ENCODE measurements at regions not wholly inside any gene's neighbourhood (a gene's known extent, or its start where the extent isn't known, plus 50 kb on each side); places are given as distances from the start of the nearest gene placed in this dataset.
"Not testable (repeated sequence)": the region's sequence is repeated elsewhere in the genome, so short reads cannot be mapped to it uniquely, and the experiment has no call there.

- Mint-ChIP-seq H3K36me3 (ENCODE audit: low read depth) (no peaks in the 10 kb centered on the region), H3K4me3 (no peak overlapping the region), H3K4me1 (no peaks in the 10 kb centered on the region), H3K27me3 (no peaks in the 10 kb centered on the region), H3K9me3 (peaks cover 2% of the 10 kb centered on the region), H3K27ac (no peak overlapping the region)
- DNase-seq: no peak
- CTCF ChIA-PET: no interaction called here
- POLR2A ChIA-PET: no interaction called here
Measured at GRCh38 chr6:103838457-103838856, 1021.3 kb downstream of the HACE1 start.

DNA sequence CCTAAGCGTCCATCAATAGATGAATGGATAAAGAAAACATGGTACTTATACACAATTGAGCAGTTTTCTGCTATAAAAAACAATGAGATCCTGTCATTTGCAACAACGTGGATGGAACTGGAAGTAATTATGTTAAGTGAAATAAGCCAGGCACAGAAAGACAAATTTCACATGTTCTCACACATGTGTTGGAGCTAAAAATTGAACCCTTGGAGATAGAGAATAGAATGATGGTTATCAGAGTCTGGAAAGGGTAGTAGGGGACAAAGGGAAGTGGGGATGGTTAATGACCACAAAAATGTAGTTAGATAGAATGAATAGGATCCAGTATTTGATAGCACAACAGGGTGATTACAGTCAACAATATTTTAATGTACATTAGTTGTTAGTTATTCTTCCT, 1033.5 kb downstream of the HACE1 start:
- Mint-ChIP-seq H3K4me1 (no peaks in the 10 kb centered on the region), H3K9me3 (no peaks in the 10 kb centered on the region), H3K36me3 (ENCODE audit: low read depth) (no peaks in the 10 kb centered on the region), H3K27ac (no peak overlapping the region), H3K27me3 (no peaks in the 10 kb centered on the region), H3K4me3 (no peak overlapping the region)
- POLR2A ChIA-PET: no interaction called here
- CTCF ChIA-PET: no interaction called here
- DNase-seq: no peak

DNA sequence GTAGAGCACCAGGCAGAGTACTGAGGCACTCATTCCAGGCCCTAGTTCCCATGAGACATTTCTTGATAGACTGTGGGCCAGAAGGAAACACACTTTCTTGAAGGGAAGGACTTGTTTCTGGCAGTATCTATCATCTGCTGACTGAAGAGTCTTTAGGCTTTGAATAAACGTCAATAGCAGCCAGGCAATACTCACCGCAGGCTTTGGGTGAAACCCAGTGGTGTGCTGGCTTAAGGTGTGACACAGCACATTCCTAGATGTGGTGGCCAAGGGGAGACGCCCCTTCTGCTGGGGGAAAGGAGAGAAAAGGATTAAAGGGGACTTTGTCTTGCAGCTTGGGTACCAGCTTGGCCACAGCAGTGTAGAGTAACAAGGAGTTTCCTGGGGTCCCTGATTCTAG, 1039.6 kb downstream of the HACE1 start:
- Mint-ChIP-seq H3K27me3 (no peaks in the 10 kb centered on the region), H3K9me3 (no peaks in the 10 kb centered on the region), H3K27ac (no peak overlapping the region), H3K36me3 (ENCODE audit: low read depth) (no peaks in the 10 kb centered on the region), H3K4me3 (no peak overlapping the region), H3K4me1 (no peaks in the 10 kb centered on the region)
- CTCF ChIA-PET: no interaction called here
- POLR2A ChIA-PET: no interaction called here
- no peak for DNase-seq

GRCh38 chr6:103819509-103819908, 1040.2 kb downstream of the HACE1 start:
- Mint-ChIP-seq H3K36me3 (ENCODE audit: low read depth) (no peaks in the 10 kb centered on the region), H3K9me3 (no peaks in the 10 kb centered on the region), H3K27me3 (no peaks in the 10 kb centered on the region), H3K4me3 (no peak overlapping the region), H3K27ac (no peak overlapping the region), H3K4me1 (no peaks in the 10 kb centered on the region)
- ChIA-PET CTCF (no interaction called here), POLR2A (no interaction called here)
- no peak for DNase-seq

GRCh38 chr6:103812970-103813369, 1046.7 kb downstream of the HACE1 start:
- POLR2A ChIA-PET: no interaction called here
- CTCF ChIA-PET: no interaction called here
- peaks cover 2% of the 10 kb centered on the region for H3K9me3 Mint-ChIP-seq
- no peaks in the 10 kb centered on the region for H3K4me1 Mint-ChIP-seq
- no peak for DNase-seq
- no peaks in the 10 kb centered on the region for H3K27me3 Mint-ChIP-seq
- no peak overlapping the region for H3K27ac Mint-ChIP-seq
- no peak overlapping the region for H3K4me3 Mint-ChIP-seq
- H3K36me3 Mint-ChIP-seq (ENCODE audit: low read depth): no peaks in the 10 kb centered on the region

DNA sequence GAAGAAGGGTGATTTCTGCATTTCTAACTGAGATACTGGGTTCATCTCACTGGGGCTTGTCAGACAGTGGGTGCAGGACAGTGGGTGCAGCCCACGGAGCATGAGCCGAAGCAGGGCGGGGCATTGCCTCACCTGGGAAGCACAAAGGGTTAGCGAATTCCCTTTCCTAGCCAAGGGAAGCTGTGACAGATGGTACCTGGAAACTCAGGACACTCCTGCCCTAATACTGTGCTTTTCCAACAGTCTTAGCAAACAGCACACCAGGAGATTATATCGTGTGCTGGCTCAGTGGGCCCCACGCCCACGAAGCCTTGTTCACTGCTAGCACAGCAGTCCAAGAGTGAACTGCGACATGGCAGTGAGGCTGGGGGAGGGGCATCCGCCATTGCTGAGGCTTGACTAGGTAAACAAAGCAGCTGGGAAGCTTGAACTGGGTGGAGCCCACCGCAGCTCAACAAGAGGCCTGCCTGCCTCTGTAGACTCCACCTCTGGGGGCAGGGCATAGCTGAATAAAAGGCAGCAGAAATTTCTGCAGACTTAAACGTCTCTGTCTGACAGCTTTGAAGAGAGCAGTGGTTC, 1057.7 kb downstream of the HACE1 start:
- H3K4me1 Mint-ChIP-seq; H3K27me3 Mint-ChIP-seq; H3K27ac Mint-ChIP-seq; H3K4me3 Mint-ChIP-seq; POLR2A ChIA-PET; H3K36me3 Mint-ChIP-seq (ENCODE audit: low read depth); CTCF ChIA-PET; H3K9me3 Mint-ChIP-seq; DNase-seq: not testable (repeated sequence)

DNA sequence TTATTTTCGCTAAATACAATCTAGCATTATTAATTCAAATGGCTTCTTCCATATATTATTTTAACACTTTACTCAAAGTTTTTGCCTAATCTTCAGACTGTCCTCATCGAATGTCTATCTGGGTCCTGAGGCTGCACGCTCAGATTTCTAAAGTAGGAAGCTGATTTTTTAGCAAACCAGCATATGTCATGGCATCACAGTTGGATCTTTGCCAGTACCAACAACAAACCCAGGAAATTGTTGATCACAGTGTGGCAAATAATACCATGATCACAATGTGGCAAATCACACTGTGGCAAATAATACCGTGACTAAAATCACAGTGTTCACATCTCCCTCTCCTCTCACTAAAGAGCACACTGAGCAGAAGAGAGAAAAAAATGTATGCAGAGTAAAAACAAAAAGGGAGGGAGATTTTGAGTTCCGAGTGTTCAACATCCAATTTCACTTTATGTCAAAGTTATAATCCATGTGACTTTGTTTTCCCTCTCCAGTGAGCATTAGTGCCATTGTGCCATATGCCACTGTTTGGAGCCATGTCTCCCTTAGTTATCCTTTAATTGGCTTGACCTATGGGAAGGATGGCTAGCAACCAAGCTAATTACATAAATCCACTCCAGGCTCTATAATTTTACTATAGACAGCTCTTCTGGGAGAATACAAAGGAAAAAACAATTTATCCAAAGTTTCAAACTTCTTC, 1059.6 kb downstream of the HACE1 start:
- H3K9me3 Mint-ChIP-seq: peaks cover 2% of the 10 kb centered on the region
- no peaks in the 10 kb centered on the region for H3K27me3 Mint-ChIP-seq
- ChIA-PET POLR2A (no interaction called here), CTCF (no interaction called here)
- H3K4me1 Mint-ChIP-seq: no peaks in the 10 kb centered on the region
- H3K36me3 Mint-ChIP-seq (ENCODE audit: low read depth): no peaks in the 10 kb centered on the region
- no peak for DNase-seq
- no peak overlapping the region for H3K4me3 Mint-ChIP-seq
- no peak overlapping the region for H3K27ac Mint-ChIP-seq

GRCh38 chr6:103798166-103798565, 1061.6 kb downstream of the HACE1 start:
- Mint-ChIP-seq H3K9me3 (peaks cover 2% of the 10 kb centered on the region), H3K4me3 (no peak overlapping the region), H3K27me3 (no peaks in the 10 kb centered on the region), H3K36me3 (ENCODE audit: low read depth) (no peaks in the 10 kb centered on the region), H3K27ac (no peak overlapping the region), H3K4me1 (no peaks in the 10 kb centered on the region)
- ChIA-PET POLR2A (no interaction called here), CTCF (no interaction called here)
- no peak for DNase-seq

GRCh38 chr6:103797738-103798137, 1062.0 kb downstream of the HACE1 start:
- H3K27me3 Mint-ChIP-seq: no peaks in the 10 kb centered on the region
- ChIA-PET CTCF (no interaction called here), POLR2A (no interaction called here)
- DNase-seq: no peak
- no peak overlapping the region for H3K4me3 Mint-ChIP-seq
- H3K27ac Mint-ChIP-seq: no peak overlapping the region
- H3K4me1 Mint-ChIP-seq: no peaks in the 10 kb centered on the region
- H3K36me3 Mint-ChIP-seq (ENCODE audit: low read depth): no peaks in the 10 kb centered on the region
- H3K9me3 Mint-ChIP-seq: no peaks in the 10 kb centered on the region

- H3K27me3 Mint-ChIP-seq: no peaks in the 10 kb centered on the region
Measured at GRCh38 chr6:103791458-103791857, 1068.3 kb downstream of the HACE1 start.

DNA sequence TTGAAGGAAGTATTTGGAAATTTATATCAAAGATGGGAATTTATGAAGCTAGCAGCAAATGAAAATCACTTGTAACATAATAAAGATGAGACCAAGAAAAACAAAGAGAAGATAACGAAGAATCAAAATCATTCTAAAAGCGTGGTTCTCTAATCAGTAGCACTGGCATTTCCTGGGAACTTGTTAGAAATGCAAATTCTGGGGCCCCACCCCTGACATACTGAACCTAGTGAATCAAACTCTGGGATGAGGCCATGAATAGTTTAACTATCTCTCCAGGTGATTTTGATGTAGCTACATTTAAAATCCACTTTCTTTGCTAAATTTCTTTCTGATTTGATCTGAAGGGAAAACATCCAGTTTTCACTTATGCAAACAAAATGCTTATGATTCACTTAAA, 1075.6 kb downstream of the HACE1 start:
- H3K9me3 Mint-ChIP-seq: no peaks in the 10 kb centered on the region
- H3K27me3 Mint-ChIP-seq: no peaks in the 10 kb centered on the region
- CTCF ChIA-PET: no interaction called here
- no peaks in the 10 kb centered on the region for H3K4me1 Mint-ChIP-seq
- H3K27ac Mint-ChIP-seq: no peak overlapping the region
- H3K4me3 Mint-ChIP-seq: no peak overlapping the region
- POLR2A ChIA-PET: no interaction called here
- no peak for DNase-seq
- H3K36me3 Mint-ChIP-seq (ENCODE audit: low read depth): no peaks in the 10 kb centered on the region

More at GRCh38 chr6:103791458-103791857, 1068.3 kb downstream of the HACE1 start:
- H3K9me3 Mint-ChIP-seq: peaks cover 2% of the 10 kb centered on the region
- DNase-seq: no peak
- H3K4me3 Mint-ChIP-seq: no peak overlapping the region
- no peaks in the 10 kb centered on the region for H3K36me3 Mint-ChIP-seq (ENCODE audit: low read depth)
- no peaks in the 10 kb centered on the region for H3K4me1 Mint-ChIP-seq
- no peak overlapping the region for H3K27ac Mint-ChIP-seq
- POLR2A ChIA-PET: no interaction called here
- CTCF ChIA-PET: no interaction called here

- POLR2A ChIA-PET: no interaction called here
- Mint-ChIP-seq H3K4me1 (no peaks in the 10 kb centered on the region), H3K36me3 (ENCODE audit: low read depth) (no peaks in the 10 kb centered on the region), H3K9me3 (no peaks in the 10 kb centered on the region), H3K27me3 (no peaks in the 10 kb centered on the region), H3K27ac (no peak overlapping the region), H3K4me3 (no peak overlapping the region)
- no peak for DNase-seq
- CTCF ChIA-PET: no interaction called here
Measured at GRCh38 chr6:103783329-103783728, 1076.4 kb downstream of the HACE1 start.

DNA sequence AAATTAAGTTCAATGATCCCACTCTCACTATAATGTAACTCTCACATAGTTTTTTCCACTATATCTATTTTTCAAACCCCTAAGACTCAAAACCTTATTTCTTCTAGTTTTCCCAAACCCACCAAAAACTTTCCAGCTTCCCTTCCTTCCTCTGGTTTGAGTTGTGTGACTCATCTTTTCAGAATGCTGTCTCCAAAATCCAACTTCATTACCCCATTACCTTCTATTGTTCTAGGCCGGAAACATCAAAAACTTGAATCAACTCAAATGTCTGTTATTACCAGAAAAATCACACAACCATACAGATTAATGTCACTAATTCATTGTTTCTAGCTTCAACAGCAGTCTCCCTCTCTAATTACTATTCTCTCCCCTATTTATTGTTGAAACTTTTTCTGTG, 1090.3 kb downstream of the HACE1 start:
- CTCF ChIA-PET: no interaction called here
- Mint-ChIP-seq H3K27ac (no peak overlapping the region), H3K4me3 (no peak overlapping the region), H3K4me1 (no peaks in the 10 kb centered on the region), H3K36me3 (ENCODE audit: low read depth) (no peaks in the 10 kb centered on the region), H3K9me3 (no peaks in the 10 kb centered on the region), H3K27me3 (no peaks in the 10 kb centered on the region)
- no peak for DNase-seq
- POLR2A ChIA-PET: no interaction called here

GRCh38 chr6:103750603-103751002, 1109.1 kb downstream of the HACE1 start:
- Mint-ChIP-seq H3K9me3 (peaks cover 2% of the 10 kb centered on the region), H3K4me3 (no peak overlapping the region), H3K27ac (no peak overlapping the region), H3K27me3 (no peaks in the 10 kb centered on the region), H3K4me1 (no peaks in the 10 kb centered on the region), H3K36me3 (ENCODE audit: low read depth) (no peaks in the 10 kb centered on the region)
- POLR2A ChIA-PET: no interaction called here
- no peak for DNase-seq
- CTCF ChIA-PET: no interaction called here

Measured in activated CD4-positive, alpha-beta memory T cell treated with anti-CD3 and anti-CD28 coated beads, Interleukin-2, amount 10 ng/mL, durations not matched to agents 7 days and 5 days (primary cell).